ENCODE measurements at regions not wholly inside any gene's neighbourhood (a gene's known extent, or its start where the extent isn't known, plus 50 kb on each side); places are given as distances from the start of the nearest gene placed in this dataset.

- peaks cover 0 to 2% (median 0%) of the 10 kb centered on the region in 4 donors for H3K27me3 ChIP-seq (ENCODE audit: control insufficient read depth in 4 of 4, insufficient read depth in 4 of 4, low read length in 3 of 4)
- WGBS, result 79% methylated on average over 6 of the region's 6 CpGs
Measured at GRCh38 chr6:25010176-25010575, 74.4 kb upstream of the RIPOR2 start.

More at GRCh38 chr6:25010176-25010575, 74.4 kb upstream of the RIPOR2 start:
- Histone ChIP-seq H3K36me3 (ENCODE audit: control insufficient read depth in 4 of 4, insufficient read depth in 3 of 4, low read depth in 1 of 4, low read length in 3 of 4) (no peaks in the 10 kb centered on the region), H3K4me1 (ENCODE audit: control insufficient read depth in 4 of 4, insufficient read depth in 4 of 4, low read length in 3 of 4) (peaks cover 0 to 4% (median 0%) of the 10 kb centered on the region in 4 donors), H3K27ac (ENCODE audit: low read depth in 1 of 2, low read length in 2 of 2) (no peak overlapping the region), H3K9me3 (ENCODE audit: control insufficient read depth in 4 of 4, low read length in 3 of 4) (no peaks in the 10 kb centered on the region), H3K4me3 (ENCODE audit: low read depth in 1 of 3, low read length in 3 of 3) (no peak overlapping the region), H3K9ac (ENCODE audit: low read depth in 1 of 2, low read length in 2 of 2) (no peak overlapping the region)
- TF ChIP-seq HNF4A (conservative IDR thresholded peaks at IDR 0.05) (no peak), CTCF (IDR thresholded peaks at IDR 0.05; ENCODE audit: low read depth, low read length, missing input control) (no peak), NR2F2 (IDR thresholded peaks at IDR 0.05) (no peak), RAD21 (IDR thresholded peaks at IDR 0.05) (no peak), ZBTB33 (IDR thresholded peaks at IDR 0.05) (no peak), TAF1 (conservative IDR thresholded peaks at IDR 0.05) (no peak), RXRA (IDR thresholded peaks at IDR 0.05) (no peak), JUND (IDR thresholded peaks at IDR 0.05) (no peak), SP1 (IDR thresholded peaks at IDR 0.05) (no peak), FOXA1 (IDR thresholded peaks at IDR 0.05) (no peak), FOXA2 (IDR thresholded peaks at IDR 0.05) (no peak), YY1 (IDR thresholded peaks at IDR 0.05) (no peak), GABPA (IDR thresholded peaks at IDR 0.05 in 1 of 2, conservative IDR thresholded peaks at IDR 0.05 in 1 of 2) (no peak), HNF4G (IDR thresholded peaks at IDR 0.05) (no peak)
- TF ChIP-seq, protein P1, sequence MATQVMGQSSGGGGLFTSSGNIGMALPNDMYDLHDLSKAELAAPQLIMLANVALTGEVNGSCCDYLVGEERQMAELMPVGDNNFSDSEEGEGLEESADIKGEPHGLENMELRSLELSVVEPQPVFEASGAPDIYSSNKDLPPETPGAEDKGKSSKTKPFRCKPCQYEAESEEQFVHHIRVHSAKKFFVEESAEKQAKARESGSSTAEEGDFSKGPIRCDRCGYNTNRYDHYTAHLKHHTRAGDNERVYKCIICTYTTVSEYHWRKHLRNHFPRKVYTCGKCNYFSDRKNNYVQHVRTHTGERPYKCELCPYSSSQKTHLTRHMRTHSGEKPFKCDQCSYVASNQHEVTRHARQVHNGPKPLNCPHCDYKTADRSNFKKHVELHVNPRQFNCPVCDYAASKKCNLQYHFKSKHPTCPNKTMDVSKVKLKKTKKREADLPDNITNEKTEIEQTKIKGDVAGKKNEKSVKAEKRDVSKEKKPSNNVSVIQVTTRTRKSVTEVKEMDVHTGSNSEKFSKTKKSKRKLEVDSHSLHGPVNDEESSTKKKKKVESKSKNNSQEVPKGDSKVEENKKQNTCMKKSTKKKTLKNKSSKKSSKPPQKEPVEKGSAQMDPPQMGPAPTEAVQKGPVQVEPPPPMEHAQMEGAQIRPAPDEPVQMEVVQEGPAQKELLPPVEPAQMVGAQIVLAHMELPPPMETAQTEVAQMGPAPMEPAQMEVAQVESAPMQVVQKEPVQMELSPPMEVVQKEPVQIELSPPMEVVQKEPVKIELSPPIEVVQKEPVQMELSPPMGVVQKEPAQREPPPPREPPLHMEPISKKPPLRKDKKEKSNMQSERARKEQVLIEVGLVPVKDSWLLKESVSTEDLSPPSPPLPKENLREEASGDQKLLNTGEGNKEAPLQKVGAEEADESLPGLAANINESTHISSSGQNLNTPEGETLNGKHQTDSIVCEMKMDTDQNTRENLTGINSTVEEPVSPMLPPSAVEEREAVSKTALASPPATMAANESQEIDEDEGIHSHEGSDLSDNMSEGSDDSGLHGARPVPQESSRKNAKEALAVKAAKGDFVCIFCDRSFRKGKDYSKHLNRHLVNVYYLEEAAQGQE (IDR thresholded peaks at IDR 0.05), result no peak
- TF ChIP-seq, protein P2, sequence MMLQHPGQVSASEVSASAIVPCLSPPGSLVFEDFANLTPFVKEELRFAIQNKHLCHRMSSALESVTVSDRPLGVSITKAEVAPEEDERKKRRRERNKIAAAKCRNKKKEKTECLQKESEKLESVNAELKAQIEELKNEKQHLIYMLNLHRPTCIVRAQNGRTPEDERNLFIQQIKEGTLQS (IDR thresholded peaks at IDR 0.05), result no peak
- DNase-seq (ENCODE audit: low spot score), result no peak

All from liver (tissue), 8 donors.